ENCODE measurements at regions not wholly inside any gene's neighbourhood (a gene's known extent, or its start where the extent isn't known, plus 50 kb on each side); places are given as distances from the start of the nearest gene placed in this dataset.
A peak's percentile ranks its signal among the peaks of the same experiment; 100 is the strongest.

DNA sequence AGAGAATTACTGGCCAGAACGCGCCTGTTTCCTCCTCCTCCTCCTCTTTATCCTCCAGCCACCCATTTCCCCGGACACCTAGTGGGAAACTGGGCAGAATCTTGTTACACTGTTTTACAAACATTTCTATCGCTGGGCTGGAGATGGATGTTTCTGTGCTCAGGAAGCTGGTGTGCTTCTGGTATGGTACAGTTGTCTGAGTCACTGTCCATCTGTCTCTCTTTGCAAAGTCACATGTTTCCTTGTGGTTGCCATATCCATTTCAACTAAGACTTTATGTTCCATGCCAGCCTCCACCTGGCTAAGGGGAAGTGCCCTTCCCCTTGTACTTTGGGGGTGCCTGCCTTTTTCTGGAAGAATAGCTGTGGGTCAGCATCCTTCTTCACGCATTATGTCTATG, 52.9 kb upstream of the SLC22A16 start:
- H3K4ac ChIP-seq (replicated peaks; ENCODE audit: insufficient read length, low read depth, low read length): no peak overlapping the region
- FAIRE-seq (no peak), DNase-seq (ENCODE audit: low read depth in 1 of 2, low spot score in 2 of 2) (no peak)
- H3K36me3 ChIP-seq (ENCODE audit: control insufficient read depth in 2 of 4, insufficient read depth in 4 of 4, low read length in 3 of 4): no peaks in the 10 kb centered on the region
- no peaks in the 10 kb centered on the region for H3K23me2 ChIP-seq (ENCODE audit: low read depth, low read length)
- 93% methylated on average over 5 of the region's 5 CpGs; no CpG with 5 or more reads in 1 of the 2 experiments for WGBS, 2 experiments (ENCODE audit: extremely low coverage in 1 of 2, insufficient coverage in 1 of 2, insufficient read length in 1 of 2, insufficient replicate concordance in 2 of 2, low coverage in 1 of 2, low lambda C conversion rate in 2 of 2, missing lambda C conversion rate in 1 of 2)
- H3K4me3 ChIP-seq (ENCODE audit: extremely low read depth in 1 of 4, insufficient read depth in 2 of 4, low read depth in 3 of 4, low read length in 4 of 4): no peak overlapping the region
- H2AK5ac ChIP-seq (ENCODE audit: low read depth, low read length): no peak overlapping the region
- no peak overlapping the region for H3K4me2 ChIP-seq (ENCODE audit: insufficient read depth in 1 of 2, low read depth in 2 of 2, low read length in 2 of 2)
- H3K4me1 ChIP-seq (replicated peaks in 1 of 4; ENCODE audit: control insufficient read depth in 3 of 4, insufficient read depth in 4 of 4, low read length in 3 of 4): peaks cover 0 to 2% (median 0%) of the 10 kb centered on the region in 4 experiments; a peak in 1 of 7 replicates
- no peak overlapping the region for H3K14ac ChIP-seq (ENCODE audit: insufficient read length)
- H3K79me2 ChIP-seq (ENCODE audit: control insufficient read depth in 1 of 2, insufficient read depth in 2 of 2, low read length in 2 of 2): no peaks in the 10 kb centered on the region
- no peaks in the 10 kb centered on the region for H4K20me1 ChIP-seq (replicated peaks in 1 of 2; ENCODE audit: control insufficient read depth in 1 of 2, insufficient read depth in 2 of 2, low read length in 2 of 2)
- ChIA-PET CTCF (ENCODE audit: partially characterized antibody) (interaction anchor here (0.6 to 1.9 kb wide), 10 partner anchors 9 to 553 kb away, joined by 3 to 9 read pairs (median 3); no protein-coding TSS in a partner anchor), POLR2A (ENCODE audit: partially characterized antibody) (no interaction called here)
- TF ChIP-seq JUND (IDR thresholded peaks at IDR 0.05; ENCODE audit: low read length) (no peak), CBX8 (IDR thresholded peaks at IDR 0.05; ENCODE audit: borderline replicate concordance, low read depth, low read length) (no peak), TBP (IDR thresholded peaks at IDR 0.05; ENCODE audit: low read depth, low read length) (no peak), CHD1 (IDR thresholded peaks at IDR 0.05; ENCODE audit: low read depth, low read length) (no peak), CBX5 (IDR thresholded peaks at IDR 0.05; ENCODE audit: low read depth, low read length) (no peak)
- no peak overlapping the region for H4K5ac ChIP-seq (ENCODE audit: insufficient read length, low read depth, low read length)
- no peak overlapping the region for H2BK20ac ChIP-seq (ENCODE audit: low read length)
- H3K27me3 ChIP-seq (replicated peaks in 1 of 4; ENCODE audit: control insufficient read depth in 3 of 4, extremely low read depth in 1 of 4, insufficient read depth in 3 of 4, low read length in 3 of 4): no peaks in the 10 kb centered on the region
- no peak overlapping the region for H3K56ac ChIP-seq (replicated peaks; ENCODE audit: insufficient read length, low read depth, low read length)
- H2BK15ac ChIP-seq (ENCODE audit: low read length): no peak overlapping the region
- H2BK5ac ChIP-seq (ENCODE audit: low read depth, low read length): no peak overlapping the region
- no peak overlapping the region for H3K23ac ChIP-seq (ENCODE audit: insufficient read length)
- H2AFZ ChIP-seq (ENCODE audit: low read length): no peak overlapping the region
- no peak overlapping the region for H4K8ac ChIP-seq (ENCODE audit: extremely low read depth, insufficient read depth, low read length)
- H3K27ac ChIP-seq (ENCODE audit: low read depth, low read length): no peak overlapping the region
- H3K9me3 ChIP-seq (ENCODE audit: insufficient read depth in 2 of 2, low read depth in 1 of 2, low read length in 1 of 2): no peaks in the 10 kb centered on the region
- no peak overlapping the region for H3K9ac ChIP-seq (replicated peaks in 1 of 4; ENCODE audit: extremely low read depth in 1 of 4, low read depth in 3 of 4, low read length in 3 of 4)
- 0 out of 2 replicates have a peak overlapping the region, but pooled peaks have one; percentile 31 for H2BK12ac ChIP-seq (ENCODE audit: low read depth, low read length)
- no peaks in the 10 kb centered on the region for H3K79me1 ChIP-seq (ENCODE audit: low read depth, low read length)
- no peak overlapping the region for H2BK120ac ChIP-seq (replicated peaks; ENCODE audit: low read depth, low read length)
- no peak overlapping the region for H4K91ac ChIP-seq (replicated peaks; ENCODE audit: insufficient read length, low read length)
- H3K18ac ChIP-seq (ENCODE audit: extremely low read depth, low read length): no peak overlapping the region

Measured in H1 (cell line).